HG03354 (cell line): ENCODE measurements at regions not wholly inside any gene's neighbourhood (a gene's known extent, or its start where the extent isn't known, plus 50 kb on each side); places are given as distances from the start of the nearest gene placed in this dataset.

Source experiments
- ATAC-seq: cut with Tn5 transposase; IDR thresholded peaks from one replicate; pipeline ENCODE4 v1.9.1; 2021; ENCODE audit warnings: mild to moderate bottlenecking; ENCODE audit not compliant: unreplicated experiment, poor library complexity, severe bottlenecking

DNA sequence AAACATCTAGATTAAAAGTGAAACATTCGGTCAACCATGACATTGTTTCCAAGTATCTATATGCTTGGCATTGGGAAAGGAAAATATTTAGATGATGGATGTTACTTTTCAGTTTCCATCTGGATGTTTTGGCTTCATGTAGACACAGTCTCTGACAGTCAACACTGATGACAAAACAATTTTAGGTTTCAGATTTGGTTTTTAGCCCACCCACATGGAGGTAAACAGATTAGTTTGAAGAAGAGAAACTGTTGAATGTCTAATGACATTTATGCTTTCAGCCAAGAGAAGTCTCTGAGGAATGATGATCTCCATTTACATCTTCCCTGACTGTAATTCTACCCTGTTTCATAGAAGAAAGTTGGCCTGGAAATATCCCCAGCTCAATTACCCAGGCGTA is 379.1 kb downstream of the SLITRK6 start:
- no peak for ATAC-seq

DNA sequence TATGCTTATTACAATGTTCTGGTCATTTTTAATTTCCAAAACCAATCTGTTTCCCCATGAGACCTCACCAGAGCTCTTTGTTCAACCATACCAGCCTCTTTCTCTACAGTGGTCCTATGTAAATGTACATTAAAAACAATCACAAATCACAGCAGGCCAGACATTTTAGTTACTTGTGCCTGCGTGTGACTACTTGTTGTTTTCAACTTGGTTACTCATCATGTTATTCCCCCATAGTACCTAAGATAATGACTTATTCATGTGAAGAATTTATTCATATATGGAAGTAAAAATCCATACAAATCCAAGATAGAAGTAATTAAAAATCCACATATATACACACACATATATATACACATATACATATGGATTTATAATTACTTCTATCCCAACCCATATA is 379.6 kb downstream of the SLITRK6 start:
- no peak for ATAC-seq

DNA sequence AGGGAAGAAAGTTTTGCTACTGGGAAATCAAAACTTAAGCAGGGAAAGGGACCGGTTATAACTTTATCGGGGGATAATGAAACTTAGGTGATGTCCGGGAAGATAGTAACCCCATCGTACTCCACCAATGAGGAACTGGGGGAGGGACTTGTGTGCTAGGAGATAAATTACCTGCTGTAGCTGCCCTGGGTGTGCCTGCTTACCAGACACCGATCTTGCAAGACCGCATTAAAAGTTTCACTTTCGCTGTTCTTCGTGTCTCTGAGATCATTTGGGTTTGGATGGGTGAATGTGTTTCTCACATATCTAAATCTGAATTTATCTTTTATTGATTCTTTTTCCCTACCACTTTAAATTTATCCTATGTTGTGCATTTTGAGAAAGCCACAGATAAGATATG is 381.4 kb downstream of the SLITRK6 start:
- no peak for ATAC-seq

GRCh38 chr13:85413664-85414063 is 385.6 kb downstream of the SLITRK6 start:
- ATAC-seq: no peak

GRCh38 chr13:85412448-85412847 is 386.8 kb downstream of the SLITRK6 start:
- ATAC-seq: no peak

DNA sequence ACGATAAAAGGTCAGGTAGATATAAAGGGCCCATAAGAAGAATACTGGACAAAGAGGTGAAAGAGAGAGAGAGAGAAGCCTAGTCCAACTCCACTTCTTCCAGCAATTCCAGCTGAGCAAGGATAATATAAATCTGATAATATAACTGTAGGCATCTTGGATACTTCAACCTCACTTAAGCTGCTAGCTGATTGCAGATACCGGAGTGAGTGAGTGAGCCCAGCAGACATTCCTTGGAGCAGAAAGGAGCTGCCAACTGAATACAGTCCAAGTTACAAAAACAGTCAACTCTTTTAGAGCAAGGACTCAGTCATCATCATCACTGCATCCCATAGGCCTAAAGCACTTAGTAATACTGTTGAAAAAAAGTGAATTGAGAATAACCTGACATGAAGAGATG is 387.6 kb downstream of the SLITRK6 start:
- ATAC-seq: no peak

GRCh38 chr13:85408415-85408814 is 390.8 kb downstream of the SLITRK6 start:
- ATAC-seq: no peak

- ATAC-seq: no peak
These were observed 392.8 kb downstream of the SLITRK6 start for GRCh38 chr13:85406269-85406975.

- no peak for ATAC-seq
These were observed 393.8 kb downstream of the SLITRK6 start for GRCh38 chr13:85405316-85405897.

- no peak for ATAC-seq
These were observed 412.8 kb downstream of the SLITRK6 start for GRCh38 chr13:85386424-85386823.

GRCh38 chr13:85383291-85383690 is 415.9 kb downstream of the SLITRK6 start:
- ATAC-seq: no peak

DNA sequence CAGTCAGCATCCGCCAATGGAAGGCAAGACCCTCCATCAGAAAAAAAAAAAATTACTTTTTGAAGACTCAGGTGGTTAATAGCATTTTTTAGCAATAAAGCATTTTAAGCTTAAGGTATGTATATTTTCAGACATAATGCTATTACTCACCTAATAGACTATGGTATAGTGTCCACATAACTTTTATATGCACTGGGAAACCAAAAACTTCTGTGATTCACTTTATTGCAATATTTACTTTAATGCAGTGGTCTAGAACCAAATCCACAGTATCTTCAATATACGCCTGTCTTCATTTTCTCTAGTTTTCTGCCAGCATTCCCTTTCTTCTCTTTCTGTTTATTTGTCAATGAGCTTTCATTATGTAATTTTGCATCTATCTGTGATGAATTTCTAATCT is 418.1 kb downstream of the SLITRK6 start:
- ATAC-seq: no peak

- ATAC-seq: no peak
These were observed 419.2 kb downstream of the SLITRK6 start for GRCh38 chr13:85379991-85380390.

GRCh38 chr13:85379433-85379832 is 419.8 kb downstream of the SLITRK6 start:
- no peak for ATAC-seq

DNA sequence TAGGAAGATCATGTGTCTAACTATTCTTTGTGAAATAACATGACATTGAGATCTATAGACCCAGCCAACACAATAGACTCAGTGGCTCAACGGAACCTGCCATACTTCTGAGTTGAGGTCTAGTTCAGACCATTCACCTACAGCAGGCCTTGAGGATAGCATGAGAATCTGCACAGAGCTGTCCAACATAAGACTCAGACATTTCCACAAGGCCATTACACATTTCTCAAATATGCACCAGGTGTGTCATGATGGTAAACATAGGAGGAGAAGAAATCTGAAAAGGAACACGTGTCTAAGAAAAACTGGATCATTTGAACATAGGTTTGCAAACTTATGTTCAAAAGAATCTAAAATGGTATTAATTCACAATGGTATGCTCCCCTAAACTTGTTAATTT is 421.4 kb downstream of the SLITRK6 start:
- no peak for ATAC-seq

DNA sequence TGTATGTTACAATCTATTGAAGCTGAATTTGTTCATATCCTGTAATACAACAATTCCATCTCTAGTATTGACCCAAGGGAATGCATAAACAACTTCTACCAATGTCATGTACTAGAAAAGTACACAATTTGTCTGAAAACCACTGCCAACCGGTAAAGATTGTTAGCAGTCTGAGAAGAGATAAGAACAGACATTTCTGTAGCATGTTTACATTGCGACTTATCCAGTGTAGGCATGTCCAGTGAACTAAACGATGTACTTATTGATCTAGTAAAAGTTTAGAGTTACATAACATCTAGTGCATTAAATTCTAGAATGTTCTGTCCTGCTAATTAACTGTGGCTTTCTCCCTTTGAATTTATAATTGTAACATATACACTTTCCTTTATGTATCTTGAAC is 425.9 kb downstream of the SLITRK6 start:
- ATAC-seq: no peak

- no peak for ATAC-seq
These were observed 428.0 kb downstream of the SLITRK6 start for GRCh38 chr13:85371254-85371653.

DNA sequence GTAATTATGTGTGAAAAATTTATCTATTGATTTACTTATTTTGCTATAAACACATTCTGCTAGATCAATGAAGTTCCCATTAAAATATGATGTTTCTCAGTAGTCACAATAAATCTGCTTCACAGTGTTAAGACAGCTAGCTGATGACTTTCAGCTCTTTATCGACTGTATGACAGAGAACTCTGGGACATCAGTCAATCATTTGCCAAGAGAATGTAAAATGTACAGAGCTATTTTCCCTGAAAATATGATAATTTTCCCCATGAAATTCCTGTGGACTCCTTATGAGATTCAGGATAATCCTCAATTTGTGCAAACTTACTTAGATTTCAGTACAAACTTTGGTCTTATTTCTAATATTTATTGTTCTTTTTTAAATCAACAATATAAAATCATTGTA is 430.5 kb downstream of the SLITRK6 start:
- no peak for ATAC-seq

DNA sequence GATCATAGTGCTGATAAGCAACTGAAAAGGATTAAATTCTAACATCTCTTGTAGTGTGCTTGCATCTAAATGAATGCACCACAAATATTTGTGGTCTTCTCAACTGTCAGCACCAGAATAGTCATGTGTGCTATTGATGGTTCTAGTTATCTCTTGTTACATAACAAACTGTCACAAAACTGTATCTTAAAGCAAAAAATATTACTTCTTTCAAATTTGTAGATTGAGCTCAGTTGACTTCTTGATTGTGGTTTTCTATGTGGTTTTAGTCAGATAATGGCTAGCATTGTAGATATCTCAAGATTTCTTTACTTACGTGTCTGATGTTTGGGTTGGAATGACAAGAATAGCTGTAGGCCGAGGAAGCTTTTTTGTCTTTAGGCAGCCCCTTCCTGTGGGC is 431.3 kb downstream of the SLITRK6 start:
- no peak for ATAC-seq

- no peak for ATAC-seq
These were observed 432.3 kb downstream of the SLITRK6 start for GRCh38 chr13:85366759-85367417.

- ATAC-seq: no peak
These were observed 435.7 kb downstream of the SLITRK6 start for GRCh38 chr13:85363504-85363903.
